Activated CD8-positive, alpha-beta memory T cell treated with anti-CD3 and anti-CD28 coated beads, Interleukin-2, amount 50 U/mL, for 24 hours (primary cell): ENCODE measurements at regions not wholly inside any gene's neighbourhood (a gene's known extent, or its start where the extent isn't known, plus 50 kb on each side); places are given as distances from the start of the nearest gene placed in this dataset.
"Not testable (repeated sequence)": the region's sequence is repeated elsewhere in the genome, so short reads cannot be mapped to it uniquely, and the experiment has no call there.

Experiments
- DNase-seq: peaks from one replicate; pipeline ENCODE4 v3.0.0-alpha.2; 2020; ENCODE audit errors: extremely low read depth

DNA sequence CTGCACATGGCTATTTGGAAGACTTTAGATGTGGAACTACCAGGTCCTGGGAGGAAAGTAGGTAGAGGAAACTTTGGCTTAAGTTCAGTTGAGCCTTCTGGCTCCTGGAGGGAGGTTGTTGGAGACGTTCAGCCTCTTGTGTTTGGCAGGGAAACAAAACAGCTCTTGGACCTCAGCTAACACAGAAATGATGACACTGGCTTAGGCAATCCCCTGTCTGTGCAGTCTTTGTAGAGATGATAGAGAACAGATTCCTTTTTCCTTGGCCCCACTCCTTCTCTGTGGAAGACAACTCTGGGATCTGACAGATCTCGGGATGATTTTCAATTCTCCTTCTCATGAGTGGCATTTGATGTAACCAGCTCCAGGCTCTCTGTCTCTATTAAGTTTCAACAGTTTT, 428.5 kb downstream of the TMEM135 start:
- DNase-seq: no peak

GRCh38 chr11:87465716-87466115, 428.0 kb downstream of the TMEM135 start:
- DNase-seq: no peak

DNA sequence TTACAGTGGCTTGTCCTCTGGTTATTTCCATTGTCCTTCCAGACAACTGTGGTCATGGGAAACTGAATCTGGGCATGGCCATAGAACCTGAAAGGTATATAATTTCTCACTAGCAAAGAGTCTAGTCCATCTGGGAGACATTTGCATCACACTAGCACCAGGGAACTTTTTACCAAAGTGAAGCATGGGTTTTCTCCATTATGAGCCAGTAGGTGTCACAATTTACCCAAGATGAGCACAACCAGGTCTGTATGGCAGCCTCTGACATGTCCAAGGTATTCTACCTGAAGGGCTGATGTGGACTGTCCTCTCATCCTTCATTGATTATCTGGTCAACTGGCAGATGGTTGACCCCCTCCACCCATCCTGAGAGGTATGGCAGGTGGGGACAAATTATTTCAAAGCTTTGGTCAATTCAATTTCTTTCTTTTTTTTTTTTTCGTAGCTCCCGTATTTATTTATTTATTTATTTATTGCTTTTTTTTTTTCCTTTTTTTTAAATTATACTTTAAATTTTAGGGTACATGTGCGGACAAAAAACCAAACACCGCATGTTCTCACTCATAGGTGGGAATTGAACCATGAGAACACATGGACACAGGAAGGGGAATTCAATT, 425.9 kb downstream of the TMEM135 start:
- DNase-seq: no peak

GRCh38 chr11:87462171-87462570, 424.4 kb downstream of the TMEM135 start:
- no peak for DNase-seq

DNA sequence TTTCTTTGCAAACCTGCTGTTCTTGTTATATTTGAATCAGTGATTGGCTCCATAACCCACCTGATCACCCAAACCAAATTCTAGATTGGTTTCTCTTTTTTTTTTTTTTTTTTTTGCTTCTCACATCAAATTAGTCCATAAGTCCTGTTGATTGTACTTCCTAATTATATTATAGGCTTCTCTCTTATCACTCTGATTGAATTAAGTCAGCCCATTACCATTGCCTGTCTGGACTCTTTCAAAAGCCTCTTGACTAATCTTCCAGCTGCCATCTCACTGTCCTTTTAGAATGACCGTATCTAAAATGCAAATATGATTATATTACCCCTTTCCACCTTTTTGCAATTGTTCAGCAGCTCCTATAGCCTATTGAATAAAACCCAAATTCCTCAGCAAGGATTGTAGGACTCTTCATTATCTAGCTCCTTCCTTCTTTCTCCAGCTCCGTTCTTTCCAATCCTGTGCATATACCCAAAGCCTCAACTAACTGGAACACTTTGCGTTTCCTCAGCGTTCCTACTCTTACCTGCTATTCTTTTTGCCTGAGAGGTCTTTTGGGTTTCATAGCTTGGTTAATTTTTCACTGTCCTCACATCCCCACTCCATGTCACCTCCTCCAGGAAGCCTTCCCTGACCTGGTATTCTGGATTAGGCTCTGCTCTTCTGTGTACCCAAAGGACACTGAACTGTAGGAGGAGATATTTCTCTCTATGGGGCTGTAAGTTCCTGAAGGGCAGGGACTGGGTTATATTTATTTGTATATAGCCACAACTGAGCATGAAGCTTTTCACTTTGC, 423.3 kb downstream of the TMEM135 start:
- no peak for DNase-seq

- DNase-seq: no peak
These were observed 422.5 kb downstream of the TMEM135 start for GRCh38 chr11:87460279-87460678.

DNA sequence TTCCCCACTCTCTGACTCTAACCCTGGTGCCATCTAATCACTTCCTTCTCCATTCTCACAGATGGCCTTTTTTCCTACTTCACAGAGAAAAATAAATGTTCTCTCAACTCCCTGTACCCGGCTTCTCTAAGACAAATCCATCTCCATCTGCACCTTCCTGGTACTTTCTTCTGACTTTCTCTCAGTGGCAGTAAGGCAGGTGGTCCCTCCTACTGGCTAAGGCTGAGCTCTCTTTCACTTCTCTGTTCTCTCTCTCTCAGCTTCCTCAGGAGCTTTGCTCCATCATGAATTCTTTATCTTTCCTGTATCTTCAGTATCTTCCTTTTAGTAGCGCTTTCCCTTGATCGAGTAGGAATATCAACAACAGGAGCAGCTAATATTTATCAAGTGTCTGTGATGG, 421.6 kb downstream of the TMEM135 start:
- DNase-seq: no peak

GRCh38 chr11:87456499-87456898, 418.8 kb downstream of the TMEM135 start:
- DNase-seq: no peak

GRCh38 chr11:87455180-87455579, 417.4 kb downstream of the TMEM135 start:
- DNase-seq: no peak

GRCh38 chr11:87454241-87454640, 416.5 kb downstream of the TMEM135 start:
- no peak for DNase-seq

DNA sequence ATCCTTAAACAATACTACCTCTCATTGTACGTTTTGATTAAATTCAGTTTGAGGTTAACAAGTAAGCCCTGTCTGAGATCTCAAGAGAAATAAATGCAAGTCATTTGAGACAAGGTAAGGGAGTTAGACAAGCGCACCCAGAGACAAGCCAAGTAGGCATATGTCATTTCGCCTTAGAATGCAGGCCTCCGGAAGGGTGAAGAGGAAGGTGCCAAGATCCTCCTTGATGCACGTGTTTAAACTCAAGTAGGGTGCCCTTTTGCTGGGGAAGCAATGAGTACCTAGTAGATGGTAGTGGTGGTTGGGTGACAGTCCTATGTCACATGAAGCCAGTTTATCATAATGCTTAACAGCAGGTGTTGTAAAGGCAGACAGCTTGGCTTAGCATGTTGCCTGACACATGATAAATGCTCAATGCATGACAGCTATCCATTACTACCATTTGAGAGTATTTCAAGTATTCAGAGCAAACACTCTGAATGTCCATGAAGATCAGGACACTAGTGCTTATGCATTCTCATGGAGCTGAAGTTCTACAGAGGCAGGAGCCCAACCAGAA, 415.9 kb downstream of the TMEM135 start:
- DNase-seq: no peak

DNA sequence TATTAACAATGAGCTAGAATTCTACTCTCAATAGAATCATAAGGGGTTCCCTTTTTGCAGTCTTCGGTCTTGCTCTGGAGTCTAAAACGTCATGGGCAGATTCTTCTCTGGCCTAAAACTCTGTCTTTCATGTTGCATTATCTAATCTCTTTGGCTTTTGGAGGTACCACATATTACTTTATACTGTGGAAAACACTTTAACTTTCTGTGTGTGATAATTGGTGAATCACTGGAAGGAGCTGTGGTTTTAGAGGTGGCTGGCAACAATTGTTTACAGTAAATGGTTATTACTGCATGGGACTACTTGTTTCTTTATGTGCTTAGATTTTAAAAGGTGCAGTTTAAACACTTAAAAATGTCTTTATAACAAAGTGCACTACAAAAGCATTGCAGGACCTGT, 414.3 kb downstream of the TMEM135 start:
- DNase-seq: not testable (repeated sequence)

DNA sequence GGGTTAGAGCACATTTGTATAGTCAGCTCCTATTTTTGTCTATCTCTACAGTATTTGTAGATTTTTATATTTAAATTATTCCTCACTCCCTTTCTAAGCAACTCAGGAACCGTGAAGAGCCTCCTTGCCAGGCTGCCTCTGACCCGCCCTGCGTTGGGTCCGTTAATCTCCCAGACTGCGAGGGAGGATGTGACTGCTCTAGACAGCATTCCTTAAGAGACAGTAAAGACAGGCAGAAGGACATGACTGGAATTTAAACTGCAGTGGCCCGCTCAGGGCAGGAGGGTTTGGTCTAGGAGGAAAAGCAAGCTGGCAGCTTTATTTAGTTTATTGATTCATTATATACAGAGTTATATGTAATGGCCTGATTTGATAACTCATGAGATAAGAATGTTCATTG, 413.7 kb downstream of the TMEM135 start:
- DNase-seq: no peak

DNA sequence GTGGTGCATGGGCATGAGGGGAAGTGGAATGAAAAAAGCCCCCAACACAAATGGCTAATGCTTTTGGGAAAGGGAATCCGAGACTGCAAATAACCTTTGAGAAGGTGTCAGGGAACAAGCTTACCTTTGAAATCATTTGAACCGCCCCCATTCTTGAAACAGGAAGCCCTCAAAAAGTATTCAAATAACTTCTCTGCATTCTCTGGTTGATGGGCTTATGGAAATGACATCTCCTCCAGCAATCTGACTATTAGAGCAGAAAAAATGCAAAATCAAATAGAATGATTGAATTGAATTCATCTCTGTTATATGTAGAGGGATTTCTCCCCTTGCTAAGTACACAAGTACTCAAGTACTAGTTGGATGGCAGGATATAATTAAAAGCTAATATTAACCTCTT, 409.9 kb downstream of the TMEM135 start:
- no peak for DNase-seq

- no peak for DNase-seq
These were observed 407.3 kb downstream of the TMEM135 start for GRCh38 chr11:87444993-87445392.

- no peak for DNase-seq
These were observed 406.0 kb downstream of the TMEM135 start for GRCh38 chr11:87443707-87444106.

DNA sequence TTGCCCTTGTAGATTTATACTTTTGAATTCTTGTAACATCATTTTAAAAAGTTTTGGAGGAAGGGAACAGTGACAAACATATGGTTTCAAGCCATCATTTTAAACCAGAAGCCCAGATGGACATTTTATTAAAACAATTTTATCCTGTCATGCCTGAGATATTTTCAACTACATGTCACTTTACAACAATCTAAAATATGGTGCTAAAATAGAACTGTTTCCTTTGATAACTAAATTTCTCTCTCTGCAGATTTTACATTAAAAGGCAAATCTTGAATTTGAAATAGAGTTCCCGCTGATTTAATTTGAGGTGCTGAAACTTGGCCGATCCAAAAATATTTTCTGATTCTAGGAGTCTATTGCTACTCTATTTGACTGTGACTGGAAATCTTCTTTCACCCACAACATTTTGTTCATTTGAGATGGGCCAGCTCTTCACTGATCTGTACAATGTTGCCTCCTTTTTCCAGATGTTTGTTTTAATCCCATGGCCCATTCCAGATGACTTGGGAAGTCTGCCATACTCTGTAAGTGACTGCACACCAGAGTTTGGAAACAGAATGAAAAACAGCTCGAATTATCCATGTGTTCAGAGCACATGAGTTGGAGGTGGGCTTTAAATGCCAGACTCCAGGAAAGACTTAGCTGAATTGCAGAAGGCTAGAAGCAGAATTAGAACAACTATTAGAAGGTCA, 402.5 kb downstream of the TMEM135 start:
- no peak for DNase-seq

DNA sequence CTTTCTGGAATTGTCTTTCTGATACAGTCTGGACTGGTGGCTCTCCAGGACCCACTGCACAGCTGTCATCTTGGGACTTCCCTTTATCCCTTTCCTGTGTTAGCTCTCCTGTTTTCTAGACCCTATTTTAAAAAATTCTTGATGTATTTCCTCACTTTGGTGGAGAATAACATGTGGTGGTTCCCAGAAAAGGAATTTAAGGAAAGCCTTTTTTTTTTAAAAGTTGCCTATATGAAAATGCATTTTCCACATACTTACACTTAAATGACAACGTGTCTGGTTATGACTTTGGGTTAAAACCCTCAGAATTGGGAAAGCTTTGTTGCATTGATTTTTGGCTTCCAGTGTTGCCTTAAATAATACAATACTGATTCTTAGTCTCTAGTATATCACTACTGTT, 400.7 kb downstream of the TMEM135 start:
- no peak for DNase-seq

DNA sequence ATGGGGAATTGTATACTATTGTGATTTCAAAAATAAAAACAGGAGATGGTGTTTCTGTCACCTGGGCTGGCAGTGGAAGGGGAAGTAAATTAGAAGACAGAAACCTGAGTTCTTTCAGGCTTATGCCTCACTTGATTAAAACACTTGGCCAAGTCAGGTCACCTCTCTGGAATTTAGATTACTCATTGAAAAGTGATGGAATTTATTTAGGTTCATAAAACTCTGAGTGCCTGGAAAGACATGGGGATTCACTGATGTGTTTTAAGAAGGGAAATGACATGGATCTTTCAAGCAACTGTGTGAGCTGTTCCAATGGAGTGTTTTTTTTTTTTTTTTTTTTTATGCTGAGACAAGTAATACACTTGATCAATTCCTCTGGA, 400.1 kb downstream of the TMEM135 start:
- no peak for DNase-seq

DNA sequence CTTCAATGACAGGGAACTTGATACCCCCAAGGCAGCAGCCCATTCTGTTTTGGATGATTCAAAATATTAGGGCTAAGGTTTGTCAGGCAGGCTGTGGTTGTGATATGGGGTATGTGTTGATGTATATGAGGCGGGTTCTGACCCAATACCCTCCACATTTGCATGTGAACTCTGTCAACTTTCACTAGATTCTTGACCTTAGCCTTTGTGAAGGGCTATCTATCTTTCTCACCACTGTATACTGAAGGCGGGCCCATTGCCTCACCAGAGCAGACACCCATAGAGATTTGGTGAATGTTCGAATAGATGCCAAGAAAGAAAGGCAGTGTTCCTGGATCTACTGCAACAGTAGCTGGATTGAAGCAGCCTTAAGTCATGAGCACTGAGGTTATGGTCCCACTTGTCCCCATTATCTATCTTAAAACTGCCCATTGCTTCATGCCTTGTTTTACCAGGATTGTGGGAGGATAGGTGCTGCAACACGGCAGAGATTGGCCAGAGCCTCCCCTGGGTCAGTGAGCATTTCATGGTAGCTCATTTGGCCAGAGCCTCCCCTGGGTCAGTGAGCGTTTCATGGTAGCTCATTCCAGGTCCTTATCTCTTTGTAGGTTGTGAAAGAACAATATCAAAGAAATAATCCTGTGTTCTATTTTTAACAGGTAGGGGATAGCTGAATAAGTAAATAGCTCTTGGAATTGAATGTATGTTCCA, 399.6 kb downstream of the TMEM135 start:
- DNase-seq: no peak

GRCh38 chr11:87432022-87432421, 394.3 kb downstream of the TMEM135 start:
- DNase-seq: no peak

- no peak for DNase-seq
These were observed 393.7 kb downstream of the TMEM135 start for GRCh38 chr11:87431392-87431791.
